Thoracic aorta (tissue), 2 donors: ENCODE measurements at regions not wholly inside any gene's neighbourhood (a gene's known extent, or its start where the extent isn't known, plus 50 kb on each side); places are given as distances from the start of the nearest gene placed in this dataset.
"Not testable (repeated sequence)": the region's sequence is repeated elsewhere in the genome, so short reads cannot be mapped to it uniquely, and the experiment has no call there.

Source experiments
- ATAC-seq: fragments of 150-250 bp; one replicate; pipeline ENCODE4 v1.8.0; 2017; ENCODE audit warnings: low read depth; ENCODE audit not compliant: insufficient number of reproducible peaks, low FRiP score
- DNase-seq: peaks from one replicate; pipeline ENCODE4 v3.0.0-alpha.2; 2020; ENCODE audit warnings: low spot score
- H3K27ac ChIP-seq, 2 donors: fragments of 200-600 bp; sonication (generic); 1 replicate in 1 of 2; 2 replicates in 1 of 2; pipeline ENCODE4 v1.5.1; 2016; ENCODE audit warnings: mild to moderate bottlenecking in 2 of 2, moderate library complexity in 2 of 2
- H3K27me3 ChIP-seq: fragments of 200-600 bp; sonication (generic); replicated peaks from 2 replicates; pipeline ENCODE4 v1.6.0; 2016; ENCODE audit warnings: mild to moderate bottlenecking; ENCODE audit not compliant: insufficient read depth
- H3K36me3 ChIP-seq: fragments of 200-600 bp; sonication (generic); one replicate; pipeline ENCODE4 v1.5.1; 2016
- H3K4me1 ChIP-seq, 2 donors: fragments of 200-600 bp; sonication (generic); 1 replicate in 1 of 2; 2 replicates in 1 of 2; pipeline versions ENCODE4 v1.5.1 to v1.6.0; 2016; ENCODE audit warnings: low read depth in 2 of 2, mild to moderate bottlenecking in 1 of 2; ENCODE audit not compliant: control insufficient read depth in 1 of 2
- H3K4me3 ChIP-seq: fragments of 200-600 bp; sonication (generic); 2 replicates; pipeline ENCODE4 v1.5.1; 2016; ENCODE audit warnings: mild to moderate bottlenecking
- H3K9me3 ChIP-seq: fragments of 200-600 bp; sonication (generic); 2 replicates; pipeline ENCODE4 v1.5.1; 2016
- TF ChIP-seq, protein P1 (sequence below): fragments of 200-600 bp; sonication (generic); IDR thresholded peaks from one replicate; pipeline ENCODE4 v1.5.1; 2019; ENCODE audit warnings: antibody characterized with exemption

DNA sequence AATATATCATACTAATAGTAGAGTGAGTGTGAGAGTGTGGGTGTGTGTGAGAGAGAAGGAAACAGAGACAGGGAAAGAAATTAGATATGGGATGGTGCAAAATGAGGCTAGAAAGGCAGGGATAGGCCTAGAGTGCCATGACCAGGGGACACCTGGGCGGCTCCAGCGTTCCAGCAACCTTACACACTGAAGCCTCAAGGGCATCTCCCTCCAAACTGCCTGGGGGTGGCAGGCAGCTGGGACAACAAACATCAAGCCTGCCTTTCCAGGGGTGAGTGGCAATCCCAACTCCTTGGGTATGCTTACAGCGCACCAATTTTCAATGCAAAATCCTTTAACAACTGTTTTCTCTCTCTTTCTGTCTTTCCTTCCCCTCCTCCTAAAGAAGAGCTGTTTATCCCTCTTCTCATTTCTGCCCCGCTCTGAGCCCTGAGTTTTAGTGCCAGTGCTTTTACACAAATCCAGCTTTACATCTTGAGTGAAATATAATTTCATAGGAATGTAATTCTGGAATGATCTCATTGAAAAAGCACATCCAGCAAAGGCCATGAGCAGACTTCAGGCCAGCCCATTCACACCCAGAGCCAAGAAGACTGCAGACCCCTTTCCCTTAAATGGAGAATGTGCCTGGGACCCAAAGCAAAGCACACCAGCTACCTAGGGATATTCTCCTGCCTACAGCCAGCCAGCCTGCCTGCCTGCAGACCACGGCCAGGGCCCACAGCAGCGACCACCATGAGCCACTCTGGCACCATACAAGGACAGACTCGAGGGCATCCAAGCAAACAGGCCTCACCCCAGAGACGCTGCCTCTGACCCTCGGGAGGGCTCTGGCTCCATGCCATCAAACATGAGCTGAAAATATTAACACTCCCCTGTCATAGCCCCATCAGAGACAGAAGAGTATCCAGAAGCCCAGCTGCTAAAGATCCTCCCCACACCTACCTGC is 90.3 kb downstream of the RPL27A start:
- Histone ChIP-seq H3K4me1 (peaks cover 57 to 82% of the 10 kb centered on the region in 2 donors), H3K4me3 (no peak overlapping the region), H3K27ac (peak overlapping the region; percentile 80 to 92), H3K27me3 (no peaks in the 10 kb centered on the region), H3K9me3 (no peaks in the 10 kb centered on the region), H3K36me3 (no peaks in the 10 kb centered on the region)
- DNase-seq = no peak
- no peak for ATAC-seq
- TF ChIP-seq, protein P1, sequence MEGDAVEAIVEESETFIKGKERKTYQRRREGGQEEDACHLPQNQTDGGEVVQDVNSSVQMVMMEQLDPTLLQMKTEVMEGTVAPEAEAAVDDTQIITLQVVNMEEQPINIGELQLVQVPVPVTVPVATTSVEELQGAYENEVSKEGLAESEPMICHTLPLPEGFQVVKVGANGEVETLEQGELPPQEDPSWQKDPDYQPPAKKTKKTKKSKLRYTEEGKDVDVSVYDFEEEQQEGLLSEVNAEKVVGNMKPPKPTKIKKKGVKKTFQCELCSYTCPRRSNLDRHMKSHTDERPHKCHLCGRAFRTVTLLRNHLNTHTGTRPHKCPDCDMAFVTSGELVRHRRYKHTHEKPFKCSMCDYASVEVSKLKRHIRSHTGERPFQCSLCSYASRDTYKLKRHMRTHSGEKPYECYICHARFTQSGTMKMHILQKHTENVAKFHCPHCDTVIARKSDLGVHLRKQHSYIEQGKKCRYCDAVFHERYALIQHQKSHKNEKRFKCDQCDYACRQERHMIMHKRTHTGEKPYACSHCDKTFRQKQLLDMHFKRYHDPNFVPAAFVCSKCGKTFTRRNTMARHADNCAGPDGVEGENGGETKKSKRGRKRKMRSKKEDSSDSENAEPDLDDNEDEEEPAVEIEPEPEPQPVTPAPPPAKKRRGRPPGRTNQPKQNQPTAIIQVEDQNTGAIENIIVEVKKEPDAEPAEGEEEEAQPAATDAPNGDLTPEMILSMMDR = no peak

DNA sequence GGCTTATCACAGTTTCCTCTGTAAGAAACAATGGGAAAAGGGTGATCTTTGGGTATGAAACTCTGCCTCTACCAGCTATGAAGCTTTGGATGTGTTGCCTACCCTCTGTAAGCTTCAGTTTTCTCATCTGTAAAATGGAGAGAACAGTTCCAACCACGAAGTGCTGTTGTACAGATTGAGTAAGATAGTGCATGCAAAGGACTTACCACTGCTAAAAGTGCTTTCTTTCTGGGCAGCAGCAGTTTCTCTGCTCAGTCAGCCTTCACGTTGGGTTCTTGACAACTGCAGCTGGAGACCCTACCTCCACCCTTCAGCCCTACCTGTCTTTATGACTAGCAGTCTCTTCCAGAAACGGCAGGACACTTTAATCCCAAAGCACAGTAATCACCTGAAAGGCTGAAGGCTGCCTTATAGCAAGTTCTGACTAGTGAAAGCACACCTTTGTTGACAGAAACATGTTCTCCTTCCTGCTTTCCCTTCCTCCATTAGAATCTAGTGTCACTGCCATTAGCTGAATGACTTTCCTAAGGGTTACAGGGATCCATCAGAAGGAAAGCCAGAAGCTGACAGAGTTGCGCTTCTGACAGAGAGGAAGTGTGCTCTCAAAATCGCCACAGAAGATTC is 91.4 kb downstream of the RPL27A start:
- Histone ChIP-seq H3K36me3 (no peaks in the 10 kb centered on the region), H3K27ac (peak overlapping the region; percentile 80 to 92), H3K4me3 (no peak overlapping the region), H3K9me3 (no peaks in the 10 kb centered on the region), H3K4me1 (peaks cover 55 to 82% of the 10 kb centered on the region in 2 donors), H3K27me3 (no peaks in the 10 kb centered on the region)
- DNase-seq (no peak), ATAC-seq (no peak)
- TF ChIP-seq, protein P1 = no peak

DNA sequence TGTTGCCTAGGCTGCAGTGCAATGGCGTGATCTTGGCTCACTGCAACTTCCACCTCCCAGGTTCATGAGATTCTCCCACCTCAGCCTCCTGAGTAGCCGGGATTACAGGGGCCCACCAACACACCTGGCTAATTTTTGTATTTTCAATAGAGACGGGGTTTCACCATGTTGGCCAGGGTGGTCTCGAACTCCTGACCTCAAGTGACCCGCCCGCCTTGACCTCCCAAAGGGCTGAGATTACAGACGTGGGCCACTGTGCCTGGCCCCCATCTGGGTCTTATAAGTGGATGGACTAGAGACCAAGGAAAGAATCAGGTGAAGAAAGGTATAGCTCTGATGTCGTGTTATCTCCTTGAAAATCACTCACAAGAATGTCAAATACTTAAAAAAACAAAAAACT is 92.3 kb downstream of the RPL27A start:
- not testable (repeated sequence) for ATAC-seq, H3K36me3 ChIP-seq, H3K9me3 ChIP-seq, H3K4me3 ChIP-seq, H3K27me3 ChIP-seq, DNase-seq
- peaks cover 53 to 84% of the 10 kb centered on the region in 2 donors for H3K4me1 ChIP-seq
- peak overlapping the region; percentile 80 to 92 for H3K27ac ChIP-seq

DNA sequence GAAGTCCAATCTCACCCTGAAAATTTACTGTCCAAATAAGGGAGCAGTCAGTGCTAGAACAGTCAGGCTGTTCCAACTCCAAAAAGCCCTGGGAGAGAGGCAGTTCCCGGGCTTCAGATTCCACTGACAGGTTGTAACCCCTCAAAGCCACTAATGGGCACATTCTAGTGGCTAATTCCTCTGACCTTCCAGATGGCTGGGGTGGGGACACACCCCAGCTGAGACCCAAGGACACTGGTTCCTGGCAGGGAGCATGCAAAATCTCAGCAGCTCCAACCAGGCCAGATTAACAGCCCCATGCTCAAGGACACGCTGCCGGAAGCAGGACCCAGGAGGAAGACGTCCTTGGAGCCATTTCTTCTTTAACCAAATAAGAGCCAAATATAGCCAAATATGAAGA is 92.7 kb downstream of the RPL27A start:
- no peak for ATAC-seq
- TF ChIP-seq, protein P1 = no peak
- Histone ChIP-seq H3K27ac (peak overlapping the region; percentile 80 to 92), H3K9me3 (no peaks in the 10 kb centered on the region), H3K27me3 (no peaks in the 10 kb centered on the region), H3K4me3 (no peak overlapping the region), H3K4me1 (peaks cover 53 to 87% of the 10 kb centered on the region in 2 donors), H3K36me3 (no peaks in the 10 kb centered on the region)
- no peak for DNase-seq

DNA sequence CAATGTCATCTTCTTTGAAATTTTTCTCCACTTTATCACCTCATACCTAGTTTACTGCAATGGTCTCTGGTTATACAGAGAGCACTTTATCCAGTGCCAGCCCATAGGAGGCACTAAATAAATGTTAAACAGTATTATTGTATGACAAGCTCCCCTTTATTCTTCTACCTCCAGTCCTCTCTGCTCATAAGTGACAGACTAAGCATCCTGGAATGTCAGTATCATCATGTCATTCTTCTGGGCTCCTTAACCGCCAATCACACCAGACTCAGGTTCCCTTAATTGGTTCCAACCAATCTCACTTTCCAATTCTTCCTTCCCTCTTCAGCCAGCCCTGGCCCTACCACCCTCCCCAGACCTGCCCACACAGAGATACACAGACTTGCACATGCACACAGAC is 93.1 kb downstream of the RPL27A start:
- H3K27me3 ChIP-seq = no peaks in the 10 kb centered on the region
- no peaks in the 10 kb centered on the region for H3K9me3 ChIP-seq
- H3K4me3 ChIP-seq = no peak overlapping the region
- TF ChIP-seq, protein P1 = no peak
- DNase-seq (no peak), ATAC-seq (no peak)
- H3K27ac ChIP-seq = peak overlapping the region; percentile 80 to 92
- peaks cover 51 to 87% of the 10 kb centered on the region in 2 donors for H3K4me1 ChIP-seq
- H3K36me3 ChIP-seq = no peaks in the 10 kb centered on the region
